H9 (cell line): ENCODE measurements at regions not wholly inside any gene's neighbourhood (a gene's known extent, or its start where the extent isn't known, plus 50 kb on each side); places are given as distances from the start of the nearest gene placed in this dataset.

Experiments
- DNase-seq: peaks from one replicate; pipeline ENCODE4 v3.0.0-alpha.2; 2017
- H2AFZ ChIP-seq: one replicate; pipeline ENCODE4 v1.6.1; 2013; ENCODE audit warnings: mild to moderate bottlenecking, low read length, control low read depth, moderate library complexity
- H2AK5ac ChIP-seq: 2 replicates; pipeline ENCODE4 v1.6.1; 2013; ENCODE audit warnings: low read length, control low read depth, mixed read lengths; ENCODE audit not compliant: insufficient read length
- H2BK120ac ChIP-seq: one replicate; pipeline ENCODE4 v1.6.1; 2013; ENCODE audit warnings: low read depth, mild to moderate bottlenecking, low read length, control low read depth, inconsistent platforms; ENCODE audit not compliant: poor library complexity, severe bottlenecking
- H2BK12ac ChIP-seq: 2 replicates; pipeline ENCODE4 v1.6.1; 2013; ENCODE audit warnings: low read length, control low read depth, mixed read lengths, low read depth; ENCODE audit not compliant: insufficient read length
- H2BK15ac ChIP-seq: 2 replicates; pipeline ENCODE4 v1.6.1; 2013; ENCODE audit warnings: low read depth, low read length, control low read depth
- H2BK20ac ChIP-seq: one replicate; pipeline ENCODE4 v1.6.1; 2013; ENCODE audit warnings: low read depth, mild to moderate bottlenecking, low read length, control low read depth, inconsistent platforms; ENCODE audit not compliant: poor library complexity, severe bottlenecking
- H2BK5ac ChIP-seq: 2 replicates; pipeline ENCODE4 v1.6.1; 2013; ENCODE audit warnings: low read length, control low read depth, mixed read lengths; ENCODE audit not compliant: insufficient read length
- H3K14ac ChIP-seq: 2 replicates; pipeline ENCODE4 v1.6.1; 2013; ENCODE audit warnings: low read length, control low read depth; ENCODE audit not compliant: insufficient read depth
- H3K18ac ChIP-seq: 2 replicates; pipeline ENCODE4 v1.6.1; 2013; ENCODE audit warnings: low read depth, mild to moderate bottlenecking, mixed read lengths, low read length, control low read depth; ENCODE audit not compliant: insufficient read length
- H3K23ac ChIP-seq: 2 replicates; pipeline ENCODE4 v1.6.1; 2013; ENCODE audit warnings: low read length, control low read depth, mixed read lengths, low read depth; ENCODE audit not compliant: insufficient read length
- H3K23me2 ChIP-seq: 2 replicates; pipeline ENCODE4 v1.6.1; 2013; ENCODE audit warnings: low read depth, mild to moderate bottlenecking, mixed read lengths, low read length, control low read depth; ENCODE audit not compliant: insufficient read length, poor library complexity, severe bottlenecking
- H3K27ac ChIP-seq: 2 replicates; pipeline ENCODE4 v1.5.1; 2013; ENCODE audit warnings: low read length, control low read depth, mixed read lengths, low read depth; ENCODE audit not compliant: insufficient read length
- H3K27me3 ChIP-seq: 2 replicates; pipeline ENCODE4 v1.6.1; 2013; ENCODE audit warnings: low read length, control low read depth, inconsistent platforms; ENCODE audit not compliant: insufficient read depth
- H3K4ac ChIP-seq: 2 replicates; pipeline ENCODE4 v1.6.1; 2013; ENCODE audit warnings: low read depth, mild to moderate bottlenecking, control low read depth, inconsistent platforms, low read length, moderate library complexity
- H3K4me1 ChIP-seq: 2 replicates; pipeline ENCODE4 v1.6.1; 2013; ENCODE audit warnings: low read length, control low read depth, inconsistent platforms; ENCODE audit not compliant: insufficient read depth
- H3K4me2 ChIP-seq: 2 replicates; pipeline ENCODE4 v1.6.1; 2013; ENCODE audit warnings: low read length, control low read depth, mixed read lengths; ENCODE audit not compliant: insufficient read length, insufficient read depth
- H3K56ac ChIP-seq: 2 replicates; pipeline ENCODE4 v1.6.1; 2013; ENCODE audit warnings: low read depth, mild to moderate bottlenecking, mixed read lengths, low read length, control low read depth; ENCODE audit not compliant: insufficient read length
- H3K79me1 ChIP-seq: 2 replicates; pipeline ENCODE4 v1.6.1; 2013; ENCODE audit warnings: low read depth, mild to moderate bottlenecking, moderate library complexity, low read length, control low read depth, inconsistent platforms; ENCODE audit not compliant: insufficient read depth, poor library complexity, severe bottlenecking
- H3K79me2 ChIP-seq: 2 replicates; pipeline ENCODE4 v1.6.1; 2013; ENCODE audit warnings: low read length, control low read depth, inconsistent platforms; ENCODE audit not compliant: insufficient read depth
- H3K9ac ChIP-seq: 2 replicates; pipeline ENCODE4 v1.6.1; 2013; ENCODE audit warnings: low read length, control low read depth, mixed read lengths; ENCODE audit not compliant: insufficient read length; ENCODE audit errors: extremely low read depth
- H3K9me3 ChIP-seq: one replicate; pipeline ENCODE4 v1.6.1; 2013; ENCODE audit warnings: low read depth, low read length, inconsistent platforms; ENCODE audit not compliant: control insufficient read depth
- H3T11ph ChIP-seq: one replicate; pipeline ENCODE4 v1.6.1; 2013; ENCODE audit warnings: mild to moderate bottlenecking, low read length, control low read depth, inconsistent platforms
- H4K20me1 ChIP-seq: one replicate; pipeline ENCODE4 v1.6.1; 2013; ENCODE audit not compliant: control insufficient read depth, insufficient read length, insufficient read depth
- H4K5ac ChIP-seq: 2 replicates; pipeline ENCODE4 v1.6.1; 2013; ENCODE audit warnings: low read depth, mild to moderate bottlenecking, mixed read lengths, low read length, control low read depth; ENCODE audit not compliant: insufficient read length
- H4K8ac ChIP-seq: replicated peaks from 2 replicates; pipeline ENCODE4 v1.6.1; 2013; ENCODE audit warnings: low read length, control low read depth, mixed read lengths, low read depth; ENCODE audit not compliant: insufficient read length
- H4K91ac ChIP-seq: 2 replicates; pipeline ENCODE4 v1.6.1; 2013; ENCODE audit warnings: low read depth, mild to moderate bottlenecking, moderate library complexity, mixed read lengths, low read length, control low read depth; ENCODE audit not compliant: insufficient read length
- H3K27ac Mint-ChIP-seq, 3 experiments: 2 replicates in 2 of 3; 3 replicates in 1 of 3; pipeline ENCODE4 v1.8.0; 2020 to 2021; ENCODE audit warnings: mixed read lengths in 3 of 3, mild to moderate bottlenecking in 1 of 3, moderate library complexity in 1 of 3
- H3K27me3 Mint-ChIP-seq: 2 replicates; pipeline ENCODE4 v1.8.0; 2021; ENCODE audit warnings: low read depth, mild to moderate bottlenecking, moderate library complexity, mixed read lengths
- H3K36me3 Mint-ChIP-seq, 3 experiments: 2 replicates in 2 of 3; 3 replicates in 1 of 3; pipeline ENCODE4 v1.8.0; 2020 to 2021; ENCODE audit warnings: low read depth in 3 of 3, mixed read lengths in 3 of 3; ENCODE audit not compliant: insufficient read depth in 1 of 3
- H3K4me1 Mint-ChIP-seq, 2 experiments: 2 replicates each; pipeline ENCODE4 v1.8.0; 2020; ENCODE audit warnings: mixed read lengths in 2 of 2
- H3K4me3 Mint-ChIP-seq, 2 experiments: 2 replicates in 1 of 2; 3 replicates in 1 of 2; pipeline ENCODE4 v1.8.0; 2020 to 2021; ENCODE audit warnings: mild to moderate bottlenecking in 2 of 2, mixed read lengths in 2 of 2, moderate library complexity in 1 of 2
- H3K9me3 Mint-ChIP-seq, 2 experiments: 2 replicates in 1 of 2; 3 replicates in 1 of 2; pipeline ENCODE4 v1.8.0; 2020; ENCODE audit warnings: mild to moderate bottlenecking in 2 of 2, mixed read lengths in 2 of 2, moderate library complexity in 1 of 2
- CTCF ChIP-seq: fragments of 200-600 bp; sonication (generic); conservative IDR thresholded peaks from 3 replicates; pipeline ENCODE4 v1.8.0; 2021; ENCODE audit warnings: antibody characterized with exemption, mild to moderate bottlenecking
- WGBS: extraction: QIAGEN DNeasy Blood & Tissue Kit; methylation state at CpG from one replicate; pipeline ENCODE4 v1.1.7; 2013; ENCODE audit warnings: missing lambda C conversion rate, low lambda C conversion rate, mixed read lengths; ENCODE audit not compliant: insufficient read length; ENCODE audit errors: extremely low coverage; 5-methylcytosine and 5-hydroxymethylcytosine counted together

DNA sequence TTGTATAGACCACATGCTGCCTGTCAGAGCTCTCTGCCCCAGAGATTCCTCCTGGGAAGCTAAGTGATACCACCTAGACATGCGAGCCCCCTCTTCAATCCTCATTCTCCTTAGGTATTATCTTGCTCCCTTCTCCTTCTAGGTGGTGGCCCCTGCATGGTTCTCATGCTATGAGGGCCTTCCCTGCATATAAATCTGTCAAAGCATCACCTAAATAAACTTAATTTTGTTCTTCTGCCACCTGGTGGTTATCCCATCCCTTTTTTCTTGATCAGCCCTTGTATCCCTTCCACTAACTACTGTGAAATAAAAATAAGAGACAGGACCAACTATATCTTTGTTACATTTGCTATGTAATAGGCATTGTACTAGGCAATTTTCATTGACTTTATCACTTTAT lies 242.1 kb downstream of the CDC14C start:
- no peak overlapping the region for H2AK5ac ChIP-seq
- H3T11ph ChIP-seq, result no peak overlapping the region
- peak; percentile 71 for TF ChIP-seq CTCF
- H2BK15ac ChIP-seq, result no peak overlapping the region
- no peak overlapping the region for H3K14ac ChIP-seq
- no peak overlapping the region for H3K27ac ChIP-seq
- no peak overlapping the region for H3K23ac ChIP-seq
- H3K79me1 ChIP-seq, result no peaks in the 10 kb centered on the region
- no peak overlapping the region for H2AFZ ChIP-seq
- no peak overlapping the region for H3K18ac ChIP-seq
- H3K36me3 Mint-ChIP-seq, result peaks cover 0 to 11% (median 2%) of the 10 kb centered on the region in 3 experiments; a peak in 4 of 7 replicates
- no peak overlapping the region for H4K5ac ChIP-seq
- H4K20me1 ChIP-seq, result no peaks in the 10 kb centered on the region
- H3K9me3 ChIP-seq, result no peaks in the 10 kb centered on the region
- WGBS, result no CpG with 5 or more reads among the region's 1 CpG
- DNase-seq, result no peak
- H3K27me3 Mint-ChIP-seq, result no peaks in the 10 kb centered on the region
- H4K8ac ChIP-seq, result no peak overlapping the region
- H2BK5ac ChIP-seq, result no peak overlapping the region
- peaks cover 5 to 9% of the 10 kb centered on the region in 2 experiments for H3K9me3 Mint-ChIP-seq
- no peak overlapping the region for H2BK20ac ChIP-seq
- H2BK120ac ChIP-seq, result no peak overlapping the region
- H4K91ac ChIP-seq, result no peak overlapping the region
- no peak overlapping the region for H3K4me2 ChIP-seq
- no peak overlapping the region for H3K4ac ChIP-seq
- no peak overlapping the region for H3K4me3 Mint-ChIP-seq
- H3K56ac ChIP-seq, result no peak overlapping the region
- H2BK12ac ChIP-seq, result no peak overlapping the region
- peaks cover 0 to 4% of the 10 kb centered on the region in 2 experiments; a peak in 2 of 4 replicates for H3K4me1 Mint-ChIP-seq
- peak overlapping the region in 1 of 3 experiments; percentile 29; a peak in 1 of 7 replicates for H3K27ac Mint-ChIP-seq
- H3K23me2 ChIP-seq, result no peaks in the 10 kb centered on the region
- no peaks in the 10 kb centered on the region for H3K27me3 ChIP-seq
- H3K79me2 ChIP-seq, result no peaks in the 10 kb centered on the region
- H3K9ac ChIP-seq, result no peak overlapping the region
- no peaks in the 10 kb centered on the region for H3K4me1 ChIP-seq
